ENCODE measurements at regions not wholly inside any gene's neighbourhood (a gene's known extent, or its start where the extent isn't known, plus 50 kb on each side); places are given as distances from the start of the nearest gene placed in this dataset.

GRCh38 chr1:244157731-244158438 lies 106.8 kb downstream of the ZBTB18 start:
- DNase-seq: no peak

- no peak for DNase-seq
These were observed 108.6 kb downstream of the ZBTB18 start for GRCh38 chr1:244159646-244160045.

DNA sequence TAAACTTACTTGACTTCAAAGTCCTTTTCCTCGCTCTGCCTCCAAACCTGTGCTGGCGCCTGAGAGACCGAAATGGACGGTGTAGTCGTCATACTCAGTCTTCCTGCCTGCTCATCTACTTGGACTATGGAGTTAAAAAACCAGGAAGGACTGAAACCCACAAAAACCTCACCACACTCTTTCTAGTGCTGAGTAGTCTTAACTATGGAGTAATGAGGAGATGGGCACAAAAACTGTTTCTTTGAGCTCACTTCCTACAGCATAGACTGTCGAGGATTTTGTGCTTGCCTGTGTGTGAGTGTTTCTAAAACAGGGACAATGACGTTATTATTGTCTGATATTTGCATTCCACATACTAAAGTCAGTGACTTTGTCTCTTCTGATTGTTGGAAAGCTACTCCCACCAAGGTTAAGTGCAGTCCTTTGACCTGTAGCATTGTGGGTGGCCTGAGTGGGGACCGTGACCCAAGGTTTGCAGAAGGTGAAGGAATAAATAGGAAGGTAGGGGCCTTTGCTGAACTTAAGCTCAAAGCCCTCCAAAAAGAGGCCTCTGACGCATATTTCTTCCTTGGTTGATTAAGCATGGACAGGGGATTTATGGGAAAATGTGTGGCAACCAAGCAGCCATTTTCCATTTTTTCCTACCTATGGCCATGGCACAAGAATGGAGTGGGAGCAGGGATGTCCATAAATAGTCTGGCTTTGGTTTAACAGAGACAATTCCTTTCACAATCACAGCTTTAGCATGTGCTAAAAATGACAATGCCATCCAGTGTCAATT lies 109.6 kb downstream of the ZBTB18 start:
- no peak for DNase-seq

GRCh38 chr1:244161236-244161510 lies 110.1 kb downstream of the ZBTB18 start:
- no peak for DNase-seq

- DNase-seq: peak; percentile 48
These were observed 111.9 kb downstream of the ZBTB18 start for GRCh38 chr1:244162786-244163530.

GRCh38 chr1:244163861-244164510 lies 112.9 kb downstream of the ZBTB18 start:
- DNase-seq: peak; percentile 96

- DNase-seq: no peak
These were observed 113.4 kb downstream of the ZBTB18 start for GRCh38 chr1:244164511-244164890.

- DNase-seq: no peak
These were observed 113.9 kb downstream of the ZBTB18 start for GRCh38 chr1:244165021-244165420.

GRCh38 chr1:244165701-244166100 lies 114.6 kb downstream of the ZBTB18 start:
- DNase-seq: no peak

GRCh38 chr1:244171241-244171985 lies 120.3 kb downstream of the ZBTB18 start:
- DNase-seq: no peak

- no peak for DNase-seq
These were observed 122.2 kb downstream of the ZBTB18 start for GRCh38 chr1:244173240-244173639.

DNA sequence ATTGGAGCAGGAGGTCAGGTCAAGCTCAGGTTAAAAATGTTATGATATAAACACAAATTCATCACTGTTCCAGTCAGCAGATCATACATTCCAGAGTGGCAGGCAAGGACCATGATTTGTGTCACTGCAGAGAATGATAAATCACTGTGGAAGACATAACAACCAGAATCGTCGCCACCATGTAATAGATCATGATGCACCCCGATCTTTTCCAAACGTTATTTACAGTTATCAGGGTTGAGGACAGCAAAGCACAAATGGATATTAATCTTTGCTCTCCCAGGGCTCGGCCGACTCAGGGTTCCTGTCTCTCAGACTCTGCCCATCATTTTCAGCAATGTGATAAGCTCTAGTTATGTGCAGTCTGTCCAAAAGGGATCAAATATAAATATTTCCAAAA lies 122.7 kb downstream of the ZBTB18 start:
- DNase-seq: peak; percentile 32

DNA sequence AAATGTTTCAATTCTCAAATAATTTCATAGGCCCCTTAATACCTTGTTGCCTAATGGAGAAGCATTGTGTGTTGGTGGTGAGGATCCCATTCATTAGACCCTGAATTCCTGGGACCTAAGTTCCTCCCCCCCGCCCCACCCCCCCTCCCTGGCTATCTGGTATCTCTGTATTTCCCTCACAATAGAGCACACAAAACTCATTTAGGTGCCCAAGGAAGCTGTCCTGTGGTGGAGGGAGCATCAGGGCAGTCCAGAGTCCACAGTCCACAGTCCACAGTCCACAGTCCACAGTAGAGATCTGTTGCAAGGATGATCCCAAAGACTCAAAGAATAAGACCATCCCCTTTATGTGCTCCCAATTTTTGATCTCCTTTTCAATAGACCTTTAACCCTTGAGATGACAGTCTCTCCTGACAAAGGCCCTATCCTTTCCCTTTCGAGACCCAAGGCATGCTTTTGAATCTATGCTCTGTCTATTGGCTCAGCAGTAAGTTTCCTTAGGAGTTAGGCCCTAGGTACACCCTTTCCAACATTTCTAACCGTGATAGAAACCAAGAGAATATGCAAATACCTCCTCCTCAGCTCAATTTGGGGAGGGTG lies 123.9 kb downstream of the ZBTB18 start:
- no peak for DNase-seq

GRCh38 chr1:244176201-244176600 lies 125.1 kb downstream of the ZBTB18 start:
- DNase-seq: no peak

- no peak for DNase-seq
These were observed 129.2 kb downstream of the ZBTB18 start for GRCh38 chr1:244180256-244180655.

DNA sequence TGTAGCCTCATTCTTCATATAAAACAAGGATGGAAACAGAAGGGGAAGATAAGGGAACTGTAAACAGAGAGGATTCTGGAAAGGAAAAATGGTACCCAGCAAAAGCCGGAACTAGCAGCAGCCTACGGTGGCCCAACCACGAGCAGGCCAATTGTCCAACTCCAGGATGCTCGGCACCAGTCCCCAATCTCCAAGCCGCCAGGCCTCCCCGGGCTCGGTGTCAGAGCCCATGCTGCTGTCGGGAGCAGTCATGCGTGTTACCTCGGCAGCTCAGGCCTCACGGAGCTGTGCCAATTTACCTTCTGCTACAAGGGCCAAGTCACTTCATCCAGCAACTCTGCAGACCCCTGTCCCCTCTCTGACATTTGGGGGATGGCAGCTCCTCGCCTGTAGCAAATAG lies 130.8 kb downstream of the ZBTB18 start:
- DNase-seq: no peak

- no peak for DNase-seq
These were observed 132.0 kb downstream of the ZBTB18 start for GRCh38 chr1:244183037-244183436.

- no peak for DNase-seq
These were observed 135.3 kb downstream of the ZBTB18 start for GRCh38 chr1:244186372-244186771.

DNA sequence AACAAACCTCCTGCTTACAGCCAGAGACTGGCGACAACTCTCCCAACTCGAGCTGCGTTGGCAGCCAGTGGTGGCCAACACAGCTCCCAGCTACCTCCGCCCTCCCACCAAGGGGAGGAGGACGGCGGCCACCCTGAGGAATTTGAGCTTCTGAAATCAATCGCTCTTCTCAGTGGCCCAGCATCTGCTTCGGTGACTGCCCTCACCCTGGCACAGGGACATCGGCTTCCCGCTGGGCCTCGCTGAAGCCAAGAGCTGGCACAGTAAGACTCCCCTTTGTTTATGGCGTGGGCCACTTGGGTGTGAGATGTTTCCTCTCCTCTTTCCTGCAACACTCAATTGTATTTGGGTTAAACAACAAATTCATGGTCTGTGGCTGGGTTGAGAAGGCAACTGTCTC lies 136.2 kb downstream of the ZBTB18 start:
- no peak for DNase-seq

DNA sequence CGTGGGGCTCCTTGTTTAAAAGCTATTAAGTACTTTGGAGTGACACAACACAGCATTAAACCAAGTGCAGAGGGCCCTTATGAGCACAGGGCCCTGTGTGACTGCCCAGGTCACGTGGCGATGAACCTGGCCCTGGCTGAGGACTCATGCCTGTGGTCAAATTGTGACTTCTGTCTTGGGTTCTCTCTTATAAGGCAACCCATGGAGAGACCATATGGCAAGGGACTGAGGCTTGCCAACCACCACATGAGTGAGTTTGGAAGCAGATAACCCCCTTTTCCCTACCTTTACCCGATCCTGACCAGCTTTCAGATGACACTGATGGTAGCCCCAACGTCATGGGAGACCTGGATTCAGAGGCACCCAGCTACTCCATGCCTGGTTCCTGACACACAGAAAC lies 140.5 kb downstream of the ZBTB18 start:
- DNase-seq: no peak

GRCh38 chr1:244192325-244192724 lies 141.2 kb downstream of the ZBTB18 start:
- DNase-seq: no peak

Data from fibroblast of skin of scalp (primary cell).